ENCODE measurements at regions not wholly inside any gene's neighbourhood (a gene's known extent, or its start where the extent isn't known, plus 50 kb on each side); places are given as distances from the start of the nearest gene placed in this dataset.

DNA sequence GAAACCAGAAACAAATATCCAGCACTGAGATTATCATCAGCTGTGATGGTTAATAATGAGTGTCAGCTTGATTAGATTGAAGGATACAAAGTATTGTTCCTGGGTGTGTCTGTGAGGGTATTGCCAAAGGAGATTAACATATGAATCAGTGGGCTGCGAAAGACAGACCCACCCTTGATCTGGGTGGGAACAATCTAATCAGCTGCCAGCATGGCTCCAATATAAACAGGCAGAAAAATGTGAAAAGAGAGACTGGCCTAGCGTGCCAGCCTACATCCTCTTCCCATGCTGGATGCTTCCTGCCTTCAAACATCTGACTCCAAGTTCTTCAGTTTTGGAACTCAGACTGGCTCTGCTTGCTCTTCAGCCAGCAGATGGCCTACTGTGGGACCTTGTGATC lies 869.5 kb downstream of the SI start:
- TF ChIP-seq, protein P1, sequence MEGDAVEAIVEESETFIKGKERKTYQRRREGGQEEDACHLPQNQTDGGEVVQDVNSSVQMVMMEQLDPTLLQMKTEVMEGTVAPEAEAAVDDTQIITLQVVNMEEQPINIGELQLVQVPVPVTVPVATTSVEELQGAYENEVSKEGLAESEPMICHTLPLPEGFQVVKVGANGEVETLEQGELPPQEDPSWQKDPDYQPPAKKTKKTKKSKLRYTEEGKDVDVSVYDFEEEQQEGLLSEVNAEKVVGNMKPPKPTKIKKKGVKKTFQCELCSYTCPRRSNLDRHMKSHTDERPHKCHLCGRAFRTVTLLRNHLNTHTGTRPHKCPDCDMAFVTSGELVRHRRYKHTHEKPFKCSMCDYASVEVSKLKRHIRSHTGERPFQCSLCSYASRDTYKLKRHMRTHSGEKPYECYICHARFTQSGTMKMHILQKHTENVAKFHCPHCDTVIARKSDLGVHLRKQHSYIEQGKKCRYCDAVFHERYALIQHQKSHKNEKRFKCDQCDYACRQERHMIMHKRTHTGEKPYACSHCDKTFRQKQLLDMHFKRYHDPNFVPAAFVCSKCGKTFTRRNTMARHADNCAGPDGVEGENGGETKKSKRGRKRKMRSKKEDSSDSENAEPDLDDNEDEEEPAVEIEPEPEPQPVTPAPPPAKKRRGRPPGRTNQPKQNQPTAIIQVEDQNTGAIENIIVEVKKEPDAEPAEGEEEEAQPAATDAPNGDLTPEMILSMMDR (IDR thresholded peaks at IDR 0.05) = no peak
- TF ChIP-seq ZFX (IDR thresholded peaks at IDR 0.05; ENCODE audit: borderline replicate concordance) = no peak
